Neutrophil (primary cell): ENCODE measurements at regions not wholly inside any gene's neighbourhood (a gene's known extent, or its start where the extent isn't known, plus 50 kb on each side); places are given as distances from the start of the nearest gene placed in this dataset.

Experiments used
- H3K27ac ChIP-seq: fragments of 200-600 bp; sonication (generic); 2 replicates; pipeline ENCODE4 v1.5.1; 2016; ENCODE audit warnings: mild to moderate bottlenecking, moderate library complexity
- H3K27me3 ChIP-seq: fragments of 200-600 bp; sonication (generic); 2 replicates; pipeline ENCODE4 v1.6.0; 2016; ENCODE audit warnings: mild to moderate bottlenecking
- H3K36me3 ChIP-seq: fragments of 200-600 bp; sonication (generic); 2 replicates; pipeline ENCODE4 v1.5.1; 2017
- H3K4me1 ChIP-seq, 2 experiments: fragments of 200-600 bp in 1 of 2; sonication (generic) in 1 of 2; 1 replicate in 1 of 2; 2 replicates in 1 of 2; pipeline versions ENCODE4 v1.5.1 to v1.6.1; 2013 to 2016; ENCODE audit warnings: low read depth in 1 of 2, low read length in 1 of 2, mild to moderate bottlenecking in 1 of 2, moderate library complexity in 1 of 2; ENCODE audit not compliant: control insufficient read depth in 1 of 2, insufficient read depth in 1 of 2
- H3K4me3 ChIP-seq, 2 experiments: fragments of 200-600 bp in 1 of 2; sonication (generic) in 1 of 2; 1 replicate in 1 of 2; 2 replicates in 1 of 2; pipeline ENCODE4 v1.5.1; 2013 to 2016; ENCODE audit warnings: low read depth in 1 of 2, low read length in 1 of 2, mild to moderate bottlenecking in 1 of 2, moderate library complexity in 1 of 2
- H3K9me3 ChIP-seq: fragments of 200-600 bp; sonication (generic); 2 replicates; pipeline ENCODE4 v1.5.1; 2016
- CTCF ChIP-seq: fragments of 200-600 bp; sonication (generic); IDR thresholded peaks from 2 replicates; pipeline ENCODE4 v1.5.1; 2016; ENCODE audit warnings: antibody characterized with exemption

GRCh38 chr19:28326746-28327145, 886.2 kb downstream of the UQCRFS1 start:
- Histone ChIP-seq H3K27ac (no peak overlapping the region), H3K36me3 (no peaks in the 10 kb centered on the region), H3K9me3 (no peaks in the 10 kb centered on the region), H3K27me3 (no peaks in the 10 kb centered on the region), H3K4me3 (no peak overlapping the region), H3K4me1 (peaks cover 20 to 23% of the 10 kb centered on the region in 2 experiments)
- no peak for TF ChIP-seq CTCF

GRCh38 chr19:28324275-28325060, 888.5 kb downstream of the UQCRFS1 start:
- no peak for TF ChIP-seq CTCF
- no peaks in the 10 kb centered on the region for H3K27me3 ChIP-seq
- no peak overlapping the region for H3K27ac ChIP-seq
- H3K9me3 ChIP-seq = no peaks in the 10 kb centered on the region
- no peak overlapping the region for H3K4me3 ChIP-seq
- H3K36me3 ChIP-seq = no peaks in the 10 kb centered on the region
- peaks cover 23 to 24% of the 10 kb centered on the region in 2 experiments for H3K4me1 ChIP-seq

GRCh38 chr19:28322945-28323344, 890.0 kb downstream of the UQCRFS1 start:
- Histone ChIP-seq H3K9me3 (no peaks in the 10 kb centered on the region), H3K27me3 (no peaks in the 10 kb centered on the region), H3K4me1 (peaks cover 23 to 38% of the 10 kb centered on the region in 2 experiments), H3K27ac (no peak overlapping the region), H3K4me3 (no peak overlapping the region), H3K36me3 (no peaks in the 10 kb centered on the region)
- no peak for TF ChIP-seq CTCF

- Histone ChIP-seq H3K27me3 (no peaks in the 10 kb centered on the region), H3K36me3 (no peaks in the 10 kb centered on the region), H3K27ac (no peak overlapping the region), H3K9me3 (no peaks in the 10 kb centered on the region), H3K4me1 (peaks cover 23 to 38% of the 10 kb centered on the region in 2 experiments), H3K4me3 (no peak overlapping the region)
- TF ChIP-seq CTCF = no peak
These were observed 890.5 kb downstream of the UQCRFS1 start for GRCh38 chr19:28322491-28322890.

GRCh38 chr19:28319918-28320317, 893.0 kb downstream of the UQCRFS1 start:
- TF ChIP-seq CTCF = no peak
- no peak overlapping the region for H3K4me3 ChIP-seq
- H3K4me1 ChIP-seq = peaks cover 23 to 44% of the 10 kb centered on the region in 2 experiments
- H3K27ac ChIP-seq = no peak overlapping the region
- H3K27me3 ChIP-seq = no peaks in the 10 kb centered on the region
- no peaks in the 10 kb centered on the region for H3K9me3 ChIP-seq
- H3K36me3 ChIP-seq = no peaks in the 10 kb centered on the region
